ENCODE measurements at regions not wholly inside any gene's neighbourhood (a gene's known extent, or its start where the extent isn't known, plus 50 kb on each side); places are given as distances from the start of the nearest gene placed in this dataset.

GRCh38 chr11:43574949-43575912, 105.3 kb upstream of the HSD17B12 start:
- ChIA-PET CTCF (no interaction called here), POLR2A (no interaction called here)

GRCh38 chr11:43575913-43576310, 104.6 kb upstream of the HSD17B12 start:
- ChIA-PET CTCF (no interaction called here), POLR2A (no interaction called here)

GRCh38 chr11:43576320-43576802, 104.2 kb upstream of the HSD17B12 start:
- ChIA-PET POLR2A (no interaction called here), CTCF (no interaction called here)

- ChIA-PET CTCF (interaction anchor here (1.4 kb wide), 1 partner anchor 10 kb away, joined by 5 read pairs; no protein-coding TSS in a partner anchor), POLR2A (no interaction called here)
These were observed 103.6 kb upstream of the HSD17B12 start for GRCh38 chr11:43576803-43577521.

GRCh38 chr11:43577566-43578264, 102.8 kb upstream of the HSD17B12 start:
- POLR2A ChIA-PET = no interaction called here

GRCh38 chr11:43578346-43579170, 102.0 kb upstream of the HSD17B12 start:
- POLR2A ChIA-PET = interaction anchor here (0.7 kb wide), 1 partner anchor 24 kb away, joined by 4 read pairs; no protein-coding TSS in a partner anchor
- CTCF ChIA-PET = interaction anchor here (1.4 to 2.0 kb wide), 2 partner anchors 11 to 12 kb away, joined by 5 read pairs; no protein-coding TSS in a partner anchor

More at GRCh38 chr11:43577566-43578264, 102.8 kb upstream of the HSD17B12 start:
- CTCF ChIA-PET = interaction anchor here (1.4 kb wide), 1 partner anchor 11 kb away, joined by 5 read pairs; no protein-coding TSS in a partner anchor

- POLR2A ChIA-PET = interaction anchor here (0.7 kb wide), 1 partner anchor 25 kb away, joined by 4 read pairs; no protein-coding TSS in a partner anchor
- CTCF ChIA-PET = interaction anchor here (2.0 kb wide), 1 partner anchor 12 kb away, joined by 5 read pairs; no protein-coding TSS in a partner anchor
These were observed 101.2 kb upstream of the HSD17B12 start for GRCh38 chr11:43579171-43579918.

- CTCF ChIA-PET = interaction anchor here (2.0 kb wide), 1 partner anchor 12 kb away, joined by 5 read pairs; no protein-coding TSS in a partner anchor
- POLR2A ChIA-PET = no interaction called here
These were observed 100.6 kb upstream of the HSD17B12 start for GRCh38 chr11:43579919-43580276.

GRCh38 chr11:43580735-43581369, 99.7 kb upstream of the HSD17B12 start:
- ChIA-PET POLR2A (no interaction called here), CTCF (interaction anchor here (2.0 kb wide), 1 partner anchor 13 kb away, joined by 5 read pairs; no protein-coding TSS in a partner anchor)

GRCh38 chr11:43581370-43582023, 99.0 kb upstream of the HSD17B12 start:
- ChIA-PET CTCF (no interaction called here), POLR2A (interaction anchor here (0.7 kb wide), 1 partner anchor 327 kb away, joined by 4 read pairs; no protein-coding TSS in a partner anchor)

GRCh38 chr11:43582024-43582862, 98.3 kb upstream of the HSD17B12 start:
- POLR2A ChIA-PET = interaction anchor here (0.7 kb wide), 1 partner anchor 327 kb away, joined by 4 read pairs; no protein-coding TSS in a partner anchor
- CTCF ChIA-PET = interaction anchor here (1.7 kb wide), 1 partner anchor 15 kb away, joined by 3 read pairs; no protein-coding TSS in a partner anchor

- ChIA-PET POLR2A (no interaction called here), CTCF (interaction anchor here (1.7 kb wide), 1 partner anchor 15 kb away, joined by 3 read pairs; no protein-coding TSS in a partner anchor)
These were observed 97.6 kb upstream of the HSD17B12 start for GRCh38 chr11:43582863-43583462.

- CTCF ChIA-PET = interaction anchor here (1.7 kb wide), 1 partner anchor 16 kb away, joined by 3 read pairs; no protein-coding TSS in a partner anchor
- POLR2A ChIA-PET = no interaction called here
These were observed 97.0 kb upstream of the HSD17B12 start for GRCh38 chr11:43583548-43583947.

- ChIA-PET POLR2A (no interaction called here), CTCF (no interaction called here)
These were observed 94.5 kb upstream of the HSD17B12 start for GRCh38 chr11:43585877-43586608.

All from activated CD8-positive, alpha-beta memory T cell treated with anti-CD3 and anti-CD28 coated beads for 36 hours (primary cell).